Sigmoid colon (tissue), 4 donors: ENCODE measurements at regions not wholly inside any gene's neighbourhood (a gene's known extent, or its start where the extent isn't known, plus 50 kb on each side); places are given as distances from the start of the nearest gene placed in this dataset.

Source experiments
- EP300 ChIP-seq, 4 donors: sonication (generic); formaldehyde crosslinking; IDR thresholded peaks; one replicate each; pipeline ENCODE4 v1.6.1; 2017; ENCODE audit warnings: antibody characterized with exemption in 4 of 4
- POLR2A ChIP-seq, 2 donors: fragments of 450-650 bp; IDR thresholded peaks; one replicate each; pipeline ENCODE4 v1.6.1; 2016; ENCODE audit warnings: antibody characterized with exemption in 2 of 2, mild to moderate bottlenecking in 2 of 2, moderate library complexity in 2 of 2
- TF ChIP-seq, protein P1 (sequence below), 4 experiments: fragments of 450-650 bp in 3 of 4; fragments of 200-600 bp in 1 of 4; IDR thresholded peaks; one replicate each; pipeline ENCODE4 v1.5.1; 2016 to 2019; ENCODE audit warnings: antibody characterized with exemption in 4 of 4, mild to moderate bottlenecking in 3 of 4, moderate library complexity in 2 of 4

DNA sequence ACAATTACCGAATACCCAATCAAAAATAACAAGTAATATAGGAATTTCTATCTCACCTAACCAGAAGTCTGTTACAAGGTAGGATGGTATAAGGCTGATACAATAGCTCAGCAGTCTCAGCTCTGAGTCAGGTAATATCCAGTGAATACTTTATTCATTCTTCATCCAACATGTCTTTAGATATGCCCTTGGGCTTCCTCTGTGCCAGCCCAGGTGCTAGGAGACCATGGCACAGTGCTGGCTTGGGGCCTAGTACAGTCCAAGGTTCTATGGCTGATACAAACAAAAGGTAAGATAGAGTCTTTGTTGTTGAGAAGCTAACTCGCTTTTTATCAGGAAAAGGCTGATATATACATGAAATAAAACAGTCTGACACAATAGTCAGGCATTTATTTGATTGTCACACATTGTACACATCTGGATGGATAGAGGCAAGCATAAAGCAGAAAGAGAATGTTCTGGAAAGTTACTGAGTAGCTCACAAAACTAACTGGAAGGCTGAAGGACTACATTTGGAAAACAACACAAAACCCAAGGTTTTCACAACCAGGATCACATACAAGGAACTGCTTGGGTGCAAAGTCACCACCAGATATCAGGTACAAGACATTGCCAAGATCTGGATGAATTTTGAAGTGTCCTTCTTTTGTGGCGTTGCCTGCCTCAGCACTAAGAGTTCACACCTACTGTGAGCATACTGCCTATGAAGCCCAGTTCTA is 110.4 kb upstream of the SCAF8 start:
- TF ChIP-seq, protein P1, sequence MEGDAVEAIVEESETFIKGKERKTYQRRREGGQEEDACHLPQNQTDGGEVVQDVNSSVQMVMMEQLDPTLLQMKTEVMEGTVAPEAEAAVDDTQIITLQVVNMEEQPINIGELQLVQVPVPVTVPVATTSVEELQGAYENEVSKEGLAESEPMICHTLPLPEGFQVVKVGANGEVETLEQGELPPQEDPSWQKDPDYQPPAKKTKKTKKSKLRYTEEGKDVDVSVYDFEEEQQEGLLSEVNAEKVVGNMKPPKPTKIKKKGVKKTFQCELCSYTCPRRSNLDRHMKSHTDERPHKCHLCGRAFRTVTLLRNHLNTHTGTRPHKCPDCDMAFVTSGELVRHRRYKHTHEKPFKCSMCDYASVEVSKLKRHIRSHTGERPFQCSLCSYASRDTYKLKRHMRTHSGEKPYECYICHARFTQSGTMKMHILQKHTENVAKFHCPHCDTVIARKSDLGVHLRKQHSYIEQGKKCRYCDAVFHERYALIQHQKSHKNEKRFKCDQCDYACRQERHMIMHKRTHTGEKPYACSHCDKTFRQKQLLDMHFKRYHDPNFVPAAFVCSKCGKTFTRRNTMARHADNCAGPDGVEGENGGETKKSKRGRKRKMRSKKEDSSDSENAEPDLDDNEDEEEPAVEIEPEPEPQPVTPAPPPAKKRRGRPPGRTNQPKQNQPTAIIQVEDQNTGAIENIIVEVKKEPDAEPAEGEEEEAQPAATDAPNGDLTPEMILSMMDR (IDR thresholded peaks at IDR 0.05): no peak
- TF ChIP-seq POLR2A (IDR thresholded peaks at IDR 0.05) (no peak), EP300 (IDR thresholded peaks at IDR 0.05) (no peak)
